ENCODE measurements at regions not wholly inside any gene's neighbourhood (a gene's known extent, or its start where the extent isn't known, plus 50 kb on each side); places are given as distances from the start of the nearest gene placed in this dataset.

DNA sequence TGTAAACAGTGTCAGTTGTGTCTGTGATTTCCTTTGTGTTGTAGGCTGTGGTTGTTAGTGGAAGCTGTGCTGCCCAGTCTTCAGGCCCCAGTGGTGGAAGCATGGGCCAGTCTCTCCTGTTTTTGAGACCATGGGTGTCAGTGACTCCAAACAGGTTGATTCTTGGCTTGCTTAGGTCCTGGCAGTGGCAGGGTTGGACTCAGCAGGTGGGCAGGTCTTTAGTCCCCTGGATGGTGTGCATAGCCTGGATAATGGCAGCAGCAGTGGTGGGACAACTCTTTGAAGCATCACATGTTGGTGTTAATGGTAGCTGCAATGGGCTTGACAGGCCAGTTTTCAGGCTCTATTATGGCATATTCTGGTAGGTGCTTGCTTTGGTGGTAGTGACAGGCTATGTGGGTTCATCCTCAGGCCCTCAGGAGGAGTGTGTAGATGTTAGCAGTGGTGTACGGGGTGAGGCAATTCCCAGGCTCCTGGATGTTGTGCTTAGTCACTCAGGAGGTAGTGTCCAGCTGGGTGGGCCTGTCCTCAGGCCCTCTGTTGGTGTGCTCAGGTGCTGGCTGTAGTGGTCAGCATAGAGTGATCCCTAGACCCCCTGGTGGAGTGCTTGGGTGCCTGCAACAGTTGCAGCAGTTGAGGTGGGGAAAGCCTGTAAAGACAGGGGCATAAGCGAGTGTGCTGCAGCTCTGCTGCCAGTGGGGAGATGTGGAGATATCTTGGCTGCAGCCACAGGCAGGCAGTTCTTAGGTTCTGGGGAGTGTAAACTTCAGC is 596.7 kb downstream of the PDCD6IP start:
- TF ChIP-seq, protein P1, sequence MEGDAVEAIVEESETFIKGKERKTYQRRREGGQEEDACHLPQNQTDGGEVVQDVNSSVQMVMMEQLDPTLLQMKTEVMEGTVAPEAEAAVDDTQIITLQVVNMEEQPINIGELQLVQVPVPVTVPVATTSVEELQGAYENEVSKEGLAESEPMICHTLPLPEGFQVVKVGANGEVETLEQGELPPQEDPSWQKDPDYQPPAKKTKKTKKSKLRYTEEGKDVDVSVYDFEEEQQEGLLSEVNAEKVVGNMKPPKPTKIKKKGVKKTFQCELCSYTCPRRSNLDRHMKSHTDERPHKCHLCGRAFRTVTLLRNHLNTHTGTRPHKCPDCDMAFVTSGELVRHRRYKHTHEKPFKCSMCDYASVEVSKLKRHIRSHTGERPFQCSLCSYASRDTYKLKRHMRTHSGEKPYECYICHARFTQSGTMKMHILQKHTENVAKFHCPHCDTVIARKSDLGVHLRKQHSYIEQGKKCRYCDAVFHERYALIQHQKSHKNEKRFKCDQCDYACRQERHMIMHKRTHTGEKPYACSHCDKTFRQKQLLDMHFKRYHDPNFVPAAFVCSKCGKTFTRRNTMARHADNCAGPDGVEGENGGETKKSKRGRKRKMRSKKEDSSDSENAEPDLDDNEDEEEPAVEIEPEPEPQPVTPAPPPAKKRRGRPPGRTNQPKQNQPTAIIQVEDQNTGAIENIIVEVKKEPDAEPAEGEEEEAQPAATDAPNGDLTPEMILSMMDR (IDR thresholded peaks at IDR 0.05; ENCODE audit: insufficient read depth, low read depth, low read length): no peak
- CTCF ChIA-PET: no interaction called here
- POLR2A ChIA-PET: no interaction called here

GRCh38 chr3:34396288-34396687 is 597.9 kb downstream of the PDCD6IP start:
- POLR2A ChIA-PET: no interaction called here
- CTCF ChIA-PET: no interaction called here
- DNase-seq (ENCODE audit: low read depth): no peak
- H3K27me3 ChIP-seq (ENCODE audit: control insufficient read depth, insufficient read depth, low read length): no peaks in the 10 kb centered on the region
- no peaks in the 10 kb centered on the region for H3K36me3 ChIP-seq (ENCODE audit: control insufficient read depth, insufficient read depth, low read length)
- no peak overlapping the region for H3K4me3 ChIP-seq (ENCODE audit: low read depth, low read length)
- TF ChIP-seq, protein P1 (IDR thresholded peaks at IDR 0.05; ENCODE audit: insufficient read depth, low read depth, low read length): no peak

More for the DNA sequence above, 596.7 kb downstream of the PDCD6IP start:
- Histone ChIP-seq H3K27me3 (ENCODE audit: control insufficient read depth, insufficient read depth, low read length) (no peaks in the 10 kb centered on the region), H3K4me3 (ENCODE audit: low read depth, low read length) (no peak overlapping the region), H3K36me3 (ENCODE audit: control insufficient read depth, insufficient read depth, low read length) (no peaks in the 10 kb centered on the region)
- no peak for DNase-seq (ENCODE audit: low read depth)

GRCh38 chr3:34396956-34397355 is 598.5 kb downstream of the PDCD6IP start:
- CTCF ChIA-PET: no interaction called here
- POLR2A ChIA-PET: no interaction called here
- Histone ChIP-seq H3K4me3 (ENCODE audit: low read depth, low read length) (no peak overlapping the region), H3K36me3 (ENCODE audit: control insufficient read depth, insufficient read depth, low read length) (no peaks in the 10 kb centered on the region), H3K27me3 (ENCODE audit: control insufficient read depth, insufficient read depth, low read length) (no peaks in the 10 kb centered on the region)
- TF ChIP-seq, protein P1 (IDR thresholded peaks at IDR 0.05; ENCODE audit: insufficient read depth, low read depth, low read length): no peak
- DNase-seq (ENCODE audit: low read depth): no peak

GRCh38 chr3:34399401-34399800 is 601.0 kb downstream of the PDCD6IP start:
- ChIA-PET CTCF (no interaction called here), POLR2A (no interaction called here)
- Histone ChIP-seq H3K36me3 (ENCODE audit: control insufficient read depth, insufficient read depth, low read length) (no peaks in the 10 kb centered on the region), H3K27me3 (ENCODE audit: control insufficient read depth, insufficient read depth, low read length) (no peaks in the 10 kb centered on the region), H3K4me3 (ENCODE audit: low read depth, low read length) (no peak overlapping the region)
- no peak for DNase-seq (ENCODE audit: low read depth)
- TF ChIP-seq, protein P1 (IDR thresholded peaks at IDR 0.05; ENCODE audit: insufficient read depth, low read depth, low read length): no peak

GRCh38 chr3:34405159-34405558 is 606.7 kb downstream of the PDCD6IP start:
- H3K27me3 ChIP-seq (ENCODE audit: control insufficient read depth, insufficient read depth, low read length): no peaks in the 10 kb centered on the region
- ChIA-PET POLR2A (no interaction called here), CTCF (interaction anchor here (0.7 kb wide), 1 partner anchor 18 kb away, joined by 3 read pairs; no protein-coding TSS in a partner anchor)
- no peak for DNase-seq (ENCODE audit: low read depth)
- H3K4me3 ChIP-seq (ENCODE audit: low read depth, low read length): no peak overlapping the region
- TF ChIP-seq, protein P1 (IDR thresholded peaks at IDR 0.05; ENCODE audit: insufficient read depth, low read depth, low read length): no peak
- H3K36me3 ChIP-seq (ENCODE audit: control insufficient read depth, insufficient read depth, low read length): no peaks in the 10 kb centered on the region

All from BJ (cell line).